Neutrophil (primary cell): ENCODE measurements at regions not wholly inside any gene's neighbourhood (a gene's known extent, or its start where the extent isn't known, plus 50 kb on each side); places are given as distances from the start of the nearest gene placed in this dataset.

ENCODE experiments used
- H3K27ac ChIP-seq: fragments of 200-600 bp; sonication (generic); 2 replicates; pipeline ENCODE4 v1.5.1; 2016; ENCODE audit warnings: mild to moderate bottlenecking, moderate library complexity
- H3K27me3 ChIP-seq: fragments of 200-600 bp; sonication (generic); 2 replicates; pipeline ENCODE4 v1.6.0; 2016; ENCODE audit warnings: mild to moderate bottlenecking
- H3K36me3 ChIP-seq: fragments of 200-600 bp; sonication (generic); 2 replicates; pipeline ENCODE4 v1.5.1; 2017
- H3K4me1 ChIP-seq, 2 experiments: fragments of 200-600 bp in 1 of 2; sonication (generic) in 1 of 2; 1 replicate in 1 of 2; 2 replicates in 1 of 2; pipeline versions ENCODE4 v1.5.1 to v1.6.1; 2013 to 2016; ENCODE audit warnings: low read depth in 1 of 2, low read length in 1 of 2, mild to moderate bottlenecking in 1 of 2, moderate library complexity in 1 of 2; ENCODE audit not compliant: control insufficient read depth in 1 of 2, insufficient read depth in 1 of 2
- H3K4me3 ChIP-seq, 2 experiments: fragments of 200-600 bp in 1 of 2; sonication (generic) in 1 of 2; 1 replicate in 1 of 2; 2 replicates in 1 of 2; pipeline ENCODE4 v1.5.1; 2013 to 2016; ENCODE audit warnings: low read depth in 1 of 2, low read length in 1 of 2, mild to moderate bottlenecking in 1 of 2, moderate library complexity in 1 of 2
- H3K9me3 ChIP-seq: fragments of 200-600 bp; sonication (generic); 2 replicates; pipeline ENCODE4 v1.5.1; 2016
- TF ChIP-seq, protein P1 (sequence below): fragments of 200-600 bp; sonication (generic); IDR thresholded peaks from 2 replicates; pipeline ENCODE4 v1.5.1; 2016; ENCODE audit warnings: antibody characterized with exemption

DNA sequence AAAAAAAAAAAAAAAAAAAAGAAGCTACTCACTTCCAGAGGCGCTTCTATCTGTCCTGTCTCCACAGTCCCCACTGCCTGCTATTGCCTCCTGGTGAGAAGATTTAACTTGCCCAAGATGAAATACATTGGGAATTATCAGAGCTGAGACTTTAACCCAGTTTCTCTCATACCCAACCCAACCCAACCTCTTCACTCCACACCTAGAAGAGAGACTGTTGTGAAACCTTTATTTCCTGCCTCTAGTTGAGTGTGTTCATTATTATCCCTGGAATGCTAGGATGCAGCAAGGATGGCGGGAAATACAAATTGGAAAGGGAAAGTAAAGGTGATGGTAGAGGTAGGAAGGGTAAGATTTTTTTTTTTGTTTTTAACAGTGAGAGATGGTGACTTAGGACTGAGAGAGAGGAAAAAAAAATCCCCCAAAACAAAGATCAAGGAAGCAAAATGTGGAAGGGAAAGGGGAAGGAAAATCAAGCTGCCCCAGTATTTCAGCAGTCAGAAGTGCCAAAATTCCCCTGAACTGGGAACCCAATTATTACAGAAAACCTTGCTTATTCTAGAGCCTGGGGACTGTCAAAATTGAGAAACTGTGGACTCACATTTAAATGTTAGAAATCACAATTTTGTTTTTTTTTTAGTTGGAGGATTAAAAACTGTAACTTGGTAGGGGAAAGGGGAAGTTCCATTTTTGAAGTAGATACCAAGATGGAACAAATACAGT, 253.0 kb downstream of the PTTG2 start:
- no peaks in the 10 kb centered on the region for H3K36me3 ChIP-seq
- no peaks in the 10 kb centered on the region for H3K27me3 ChIP-seq
- no peaks in the 10 kb centered on the region for H3K9me3 ChIP-seq
- H3K4me3 ChIP-seq, result no peak overlapping the region
- H3K27ac ChIP-seq, result no peak overlapping the region
- no peaks in the 10 kb centered on the region for H3K4me1 ChIP-seq
- TF ChIP-seq, protein P1, sequence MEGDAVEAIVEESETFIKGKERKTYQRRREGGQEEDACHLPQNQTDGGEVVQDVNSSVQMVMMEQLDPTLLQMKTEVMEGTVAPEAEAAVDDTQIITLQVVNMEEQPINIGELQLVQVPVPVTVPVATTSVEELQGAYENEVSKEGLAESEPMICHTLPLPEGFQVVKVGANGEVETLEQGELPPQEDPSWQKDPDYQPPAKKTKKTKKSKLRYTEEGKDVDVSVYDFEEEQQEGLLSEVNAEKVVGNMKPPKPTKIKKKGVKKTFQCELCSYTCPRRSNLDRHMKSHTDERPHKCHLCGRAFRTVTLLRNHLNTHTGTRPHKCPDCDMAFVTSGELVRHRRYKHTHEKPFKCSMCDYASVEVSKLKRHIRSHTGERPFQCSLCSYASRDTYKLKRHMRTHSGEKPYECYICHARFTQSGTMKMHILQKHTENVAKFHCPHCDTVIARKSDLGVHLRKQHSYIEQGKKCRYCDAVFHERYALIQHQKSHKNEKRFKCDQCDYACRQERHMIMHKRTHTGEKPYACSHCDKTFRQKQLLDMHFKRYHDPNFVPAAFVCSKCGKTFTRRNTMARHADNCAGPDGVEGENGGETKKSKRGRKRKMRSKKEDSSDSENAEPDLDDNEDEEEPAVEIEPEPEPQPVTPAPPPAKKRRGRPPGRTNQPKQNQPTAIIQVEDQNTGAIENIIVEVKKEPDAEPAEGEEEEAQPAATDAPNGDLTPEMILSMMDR, result no peak

DNA sequence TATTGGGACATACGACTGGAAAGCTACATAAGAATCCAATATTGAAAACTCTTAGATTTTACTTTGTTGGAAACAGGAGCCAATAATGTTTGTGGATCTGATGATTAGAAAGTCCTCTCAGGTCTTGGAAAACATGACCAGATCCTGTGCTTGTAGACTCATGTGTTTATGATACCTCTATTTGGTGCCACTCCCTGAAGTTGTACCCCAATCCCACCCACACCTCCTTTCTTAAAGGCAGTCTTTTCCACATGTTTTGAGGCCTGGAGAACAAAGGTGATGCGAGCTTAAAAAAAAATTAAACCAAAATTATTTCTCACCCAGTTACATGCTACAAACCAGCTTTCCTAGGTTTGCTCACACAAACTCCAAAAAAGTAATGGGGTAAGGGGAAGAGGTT, 262.7 kb downstream of the PTTG2 start:
- Histone ChIP-seq H3K27me3 (no peaks in the 10 kb centered on the region), H3K4me1 (no peaks in the 10 kb centered on the region), H3K4me3 (no peak overlapping the region), H3K9me3 (no peaks in the 10 kb centered on the region), H3K36me3 (no peaks in the 10 kb centered on the region), H3K27ac (no peak overlapping the region)
- TF ChIP-seq, protein P1, result no peak

DNA sequence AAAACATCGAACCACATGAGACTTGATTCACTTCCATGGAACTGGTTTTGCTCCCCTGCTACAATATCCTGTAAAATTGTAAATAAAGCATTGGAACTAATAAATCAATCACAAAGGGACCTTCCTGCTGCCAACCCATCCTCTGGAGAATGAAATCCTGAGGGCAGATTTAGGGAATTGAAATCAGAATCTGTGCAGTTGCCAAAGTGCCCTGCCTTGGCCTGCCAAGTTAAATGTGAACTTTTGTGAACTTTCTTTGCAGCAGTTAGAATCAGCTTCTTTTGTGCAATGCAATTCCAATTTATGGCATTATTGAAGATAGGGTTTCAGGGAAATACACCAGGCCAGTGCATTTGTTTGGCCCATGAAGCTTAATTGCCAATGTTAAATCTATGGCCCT, 263.1 kb downstream of the PTTG2 start:
- Histone ChIP-seq H3K4me3 (no peak overlapping the region), H3K27me3 (no peaks in the 10 kb centered on the region)
- TF ChIP-seq, protein P1, result no peak

GRCh38 chr4:38223782-38224236, 263.6 kb downstream of the PTTG2 start:
- no peaks in the 10 kb centered on the region for H3K27me3 ChIP-seq
- no peak overlapping the region for H3K27ac ChIP-seq
- H3K4me3 ChIP-seq, result no peak overlapping the region
- H3K9me3 ChIP-seq, result no peaks in the 10 kb centered on the region
- TF ChIP-seq, protein P1, result no peak
- no peaks in the 10 kb centered on the region for H3K4me1 ChIP-seq
- no peaks in the 10 kb centered on the region for H3K36me3 ChIP-seq

More for the DNA sequence above, 263.1 kb downstream of the PTTG2 start:
- H3K4me1 ChIP-seq, result no peaks in the 10 kb centered on the region
- no peak overlapping the region for H3K27ac ChIP-seq
- no peaks in the 10 kb centered on the region for H3K9me3 ChIP-seq
- no peaks in the 10 kb centered on the region for H3K36me3 ChIP-seq

DNA sequence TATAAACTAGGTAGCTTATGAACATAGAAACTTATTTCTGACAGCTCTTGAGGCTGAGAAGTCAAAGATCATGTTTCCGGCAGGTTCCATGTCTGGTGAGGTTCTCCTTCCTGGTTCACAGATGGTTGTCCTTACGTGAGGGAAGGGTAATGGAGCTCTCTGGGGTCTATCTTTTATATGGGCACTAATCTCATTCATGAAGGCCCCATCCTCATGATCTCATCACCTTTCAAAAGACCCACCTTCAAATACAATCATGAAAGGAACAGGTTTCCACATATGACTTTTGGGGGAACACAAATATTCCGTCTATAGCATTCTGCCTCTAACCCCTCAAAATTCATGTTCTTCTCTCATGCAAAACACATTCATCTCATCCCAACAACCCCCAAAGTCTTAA, 264.7 kb downstream of the PTTG2 start:
- TF ChIP-seq, protein P1, result no peak
- Histone ChIP-seq H3K4me1 (no peaks in the 10 kb centered on the region), H3K9me3 (no peaks in the 10 kb centered on the region), H3K4me3 (no peak overlapping the region), H3K27ac (no peak overlapping the region), H3K27me3 (no peaks in the 10 kb centered on the region), H3K36me3 (no peaks in the 10 kb centered on the region)
